GM23248 (cell line): ENCODE measurements at regions not wholly inside any gene's neighbourhood (a gene's known extent, or its start where the extent isn't known, plus 50 kb on each side); places are given as distances from the start of the nearest gene placed in this dataset.

ENCODE experiments used
- DNase-seq: peaks from one replicate; pipeline ENCODE4 v3.0.0-alpha.2; 2015
- H2AFZ ChIP-seq: fragments of 200-600 bp; sonication (generic); 2 replicates; pipeline ENCODE4 v1.6.1; 2016; ENCODE audit warnings: antibody characterized with exemption
- H3F3A ChIP-seq: fragments of 200-600 bp; sonication (generic); 2 replicates; pipeline ENCODE4 v1.6.1; 2016; ENCODE audit warnings: mild to moderate bottlenecking, antibody characterized with exemption, mixed run types; ENCODE audit not compliant: insufficient read depth
- H3K27ac ChIP-seq: fragments of 200-600 bp; sonication (generic); 2 replicates; pipeline ENCODE4 v1.5.1; 2016; ENCODE audit warnings: mild to moderate bottlenecking
- H3K27me3 ChIP-seq: fragments of 200-600 bp; sonication (generic); replicated peaks from 2 replicates; pipeline ENCODE4 v1.6.1; 2016; ENCODE audit warnings: mild to moderate bottlenecking; ENCODE audit not compliant: insufficient read depth
- H3K36me3 ChIP-seq: fragments of 200-600 bp; sonication (generic); 2 replicates; pipeline ENCODE4 v1.6.1; 2016; ENCODE audit warnings: low read depth, mild to moderate bottlenecking
- H3K4me1 ChIP-seq: fragments of 200-600 bp; sonication (generic); 2 replicates; pipeline ENCODE4 v1.6.1; 2016; ENCODE audit warnings: mild to moderate bottlenecking; ENCODE audit not compliant: insufficient read depth
- H3K4me2 ChIP-seq: fragments of 200-600 bp; sonication (generic); one replicate; pipeline ENCODE4 v1.6.1; 2016; ENCODE audit warnings: mild to moderate bottlenecking; ENCODE audit not compliant: unreplicated experiment
- H3K4me3 ChIP-seq: fragments of 200-600 bp; sonication (generic); 2 replicates; pipeline ENCODE4 v1.5.1; 2016; ENCODE audit warnings: mild to moderate bottlenecking
- H3K79me2 ChIP-seq: fragments of 200-600 bp; sonication (generic); 2 replicates; pipeline ENCODE4 v1.6.1; 2016; ENCODE audit warnings: mild to moderate bottlenecking; ENCODE audit not compliant: insufficient read depth
- H3K9ac ChIP-seq: fragments of 200-600 bp; sonication (generic); 2 replicates; pipeline ENCODE4 v1.6.1; 2016; ENCODE audit warnings: mild to moderate bottlenecking
- H3K9me2 ChIP-seq: fragments of 200-600 bp; sonication (generic); 2 replicates; pipeline ENCODE4 v1.6.1; 2016; ENCODE audit warnings: mixed run types, mild to moderate bottlenecking, moderate library complexity; ENCODE audit not compliant: insufficient read depth
- H3K9me3 ChIP-seq: fragments of 200-600 bp; sonication (generic); one replicate; pipeline ENCODE4 v1.6.1; 2017; ENCODE audit warnings: low read depth
- H4K20me1 ChIP-seq: fragments of 200-600 bp; sonication (generic); 2 replicates; pipeline ENCODE4 v1.6.0; 2016; ENCODE audit not compliant: insufficient read depth
- EZH2 ChIP-seq: fragments of 200-600 bp; sonication (generic); IDR thresholded peaks from 2 replicates; pipeline ENCODE4 v1.6.1; 2018; ENCODE audit warnings: antibody characterized with exemption, mild to moderate bottlenecking; ENCODE audit not compliant: insufficient read depth, poor library complexity, severe bottlenecking
- EZH2phosphoT487 ChIP-seq: fragments of 200-600 bp; sonication (generic); IDR thresholded peaks from 2 replicates; pipeline ENCODE4 v1.6.1; 2018; ENCODE audit warnings: antibody characterized with exemption, moderate library complexity, mild to moderate bottlenecking, low read depth; ENCODE audit not compliant: insufficient read depth
- WGBS, 2 experiments: methylation state at CpG; one replicate each; pipeline ENCODE4 v1.1.6; 2015 to 2017; ENCODE audit warnings: low lambda C conversion rate in 2 of 2, low coverage in 1 of 2; ENCODE audit errors: missing lambda C conversion rate in 2 of 2; 5-methylcytosine and 5-hydroxymethylcytosine counted together
- in situ Hi-C: fragments of 300-500 bp; cut with MboI; formaldehyde crosslinking; loops from 2 replicates; pipeline ENCODE4 v1.15.0; 2020

DNA sequence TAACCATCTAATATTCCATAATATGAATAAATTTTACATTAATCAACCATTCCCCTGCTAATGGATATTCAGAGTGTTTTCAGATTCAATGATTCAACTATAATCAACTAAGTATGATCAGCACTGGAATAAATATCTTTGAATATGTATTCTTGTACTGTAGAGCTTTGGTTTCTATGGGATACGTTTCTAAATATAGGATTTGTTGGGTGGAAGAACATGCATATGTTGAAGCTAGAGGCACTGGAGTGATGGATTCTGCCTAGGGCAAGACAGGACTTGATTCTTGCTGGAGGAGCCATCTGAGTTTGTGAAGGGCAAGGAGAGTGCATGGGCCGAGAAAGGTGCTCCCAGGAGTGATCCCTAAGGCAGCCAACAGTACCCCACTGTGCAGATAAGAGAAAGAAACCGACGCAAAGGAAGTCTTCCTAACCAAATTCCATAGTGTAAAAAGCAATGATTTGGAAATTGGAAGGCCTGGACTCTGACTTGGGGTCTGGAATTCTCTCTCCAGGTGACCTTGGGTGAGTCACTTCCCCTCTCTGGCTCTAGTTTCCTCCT, 418.7 kb downstream of the PREX1 start:
- H3K9ac ChIP-seq, result no peak overlapping the region
- H3K9me2 ChIP-seq, result no peaks in the 10 kb centered on the region
- no peak for DNase-seq
- 54 to 59% methylated on average over 4 of the region's 4 CpGs for WGBS, 2 experiments
- no peaks in the 10 kb centered on the region for H3K4me1 ChIP-seq
- no peaks in the 10 kb centered on the region for H3K79me2 ChIP-seq
- no peaks in the 10 kb centered on the region for H3K36me3 ChIP-seq
- no peaks in the 10 kb centered on the region for H3K9me3 ChIP-seq
- no peak overlapping the region for H3K4me3 ChIP-seq
- H3F3A ChIP-seq, result no peaks in the 10 kb centered on the region
- H3K4me2 ChIP-seq, result no peak overlapping the region
- H4K20me1 ChIP-seq, result no peaks in the 10 kb centered on the region
- in situ Hi-C loops, result no loop called here
- H3K27me3 ChIP-seq, result peaks cover 7% of the 10 kb centered on the region
- H3K27ac ChIP-seq, result no peak overlapping the region
- TF ChIP-seq EZH2, result no peak
- no peak overlapping the region for H2AFZ ChIP-seq

DNA sequence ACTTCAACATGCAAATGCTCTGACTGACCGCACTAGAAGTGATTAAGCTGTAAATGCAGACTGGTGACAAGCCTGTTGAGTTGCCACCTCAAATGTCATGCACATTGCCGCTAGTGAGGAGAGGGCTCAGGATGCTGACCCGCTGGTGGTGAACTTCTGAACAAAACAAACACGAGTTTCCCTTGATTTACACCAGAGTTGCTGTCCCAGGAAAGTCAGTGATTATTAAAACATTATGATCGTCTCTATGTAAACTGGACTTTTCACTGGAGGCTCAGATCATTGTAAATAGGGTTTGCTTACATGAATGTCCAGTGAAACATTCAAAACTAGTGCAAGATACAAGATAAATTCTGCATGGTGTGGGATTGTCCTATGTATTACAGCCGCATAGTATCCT, 420.1 kb downstream of the PREX1 start:
- Histone ChIP-seq H4K20me1 (no peaks in the 10 kb centered on the region), H3K27me3 (peaks cover 11% of the 10 kb centered on the region), H3K79me2 (no peaks in the 10 kb centered on the region), H3K4me3 (no peak overlapping the region), H3K27ac (no peak overlapping the region), H3K4me1 (no peaks in the 10 kb centered on the region), H3K4me2 (no peak overlapping the region), H3K36me3 (no peaks in the 10 kb centered on the region), H3K9ac (no peak overlapping the region), H3K9me2 (no peaks in the 10 kb centered on the region), H2AFZ (no peak overlapping the region), H3F3A (no peaks in the 10 kb centered on the region), H3K9me3 (no peaks in the 10 kb centered on the region)
- TF ChIP-seq EZH2phosphoT487 (no peak), EZH2 (no peak)
- 47 to 53% methylated on average over 6 of the region's 6 CpGs for WGBS, 2 experiments
- in situ Hi-C loops, result no loop called here
- DNase-seq, result no peak

DNA sequence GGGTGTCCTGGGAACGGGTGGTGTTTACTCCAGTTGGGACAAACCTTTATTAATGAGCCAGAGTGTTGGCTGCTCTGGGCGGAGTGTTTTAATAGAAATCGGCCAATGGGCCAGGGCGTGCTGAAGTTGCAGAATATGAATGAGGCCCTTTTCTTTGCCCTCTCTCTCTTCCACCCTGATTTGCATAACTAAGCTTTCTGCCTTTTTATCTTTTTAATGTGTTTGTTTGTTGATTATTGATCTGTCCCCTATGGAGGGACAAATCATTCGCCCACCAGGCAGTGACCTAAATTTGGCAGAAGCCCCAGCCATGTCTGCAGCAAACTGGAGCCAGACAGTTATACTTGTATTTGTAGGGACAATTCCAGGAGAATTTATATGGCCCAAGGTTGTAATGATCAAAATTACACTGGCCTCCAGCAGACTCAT, 420.9 kb downstream of the PREX1 start:
- Histone ChIP-seq H3K4me1 (no peaks in the 10 kb centered on the region), H3K27me3 (peaks cover 19% of the 10 kb centered on the region), H3F3A (no peaks in the 10 kb centered on the region), H3K27ac (no peak overlapping the region), H3K9ac (no peak overlapping the region), H4K20me1 (no peaks in the 10 kb centered on the region), H3K4me2 (no peak overlapping the region), H3K9me3 (no peaks in the 10 kb centered on the region), H3K79me2 (no peaks in the 10 kb centered on the region), H3K4me3 (no peak overlapping the region), H2AFZ (no peak overlapping the region), H3K36me3 (no peaks in the 10 kb centered on the region), H3K9me2 (no peaks in the 10 kb centered on the region)
- 13% methylated on average over 5 of the region's 5 CpGs for WGBS, 2 experiments
- in situ Hi-C loops, result no loop called here
- TF ChIP-seq EZH2, result no peak
- DNase-seq, result no peak

DNA sequence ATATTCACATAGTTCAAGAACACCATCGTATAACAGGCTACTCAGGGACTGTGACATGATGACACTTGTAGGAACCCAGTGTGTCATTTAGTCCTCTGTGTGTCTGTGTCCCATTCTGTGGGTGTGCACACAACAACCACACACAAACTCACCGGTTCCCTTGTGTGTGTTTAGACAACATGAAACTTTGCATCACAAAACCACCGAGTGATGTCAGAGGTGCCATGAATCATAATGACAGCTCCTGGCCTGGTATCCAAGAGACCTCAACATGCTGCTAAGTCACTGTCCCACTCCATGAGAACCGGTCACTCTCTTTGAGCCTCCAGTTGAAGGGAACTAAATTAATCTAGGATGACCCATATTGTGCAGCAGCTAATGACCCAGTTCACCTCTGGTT, 421.3 kb downstream of the PREX1 start:
- no peak for TF ChIP-seq EZH2
- no peak for TF ChIP-seq EZH2phosphoT487
- H3K27ac ChIP-seq, result no peak overlapping the region
- peaks cover 22% of the 10 kb centered on the region for H3K27me3 ChIP-seq
- no peaks in the 10 kb centered on the region for H3K36me3 ChIP-seq
- no peaks in the 10 kb centered on the region for H3K4me1 ChIP-seq
- 28 to 32% methylated on average over 4 of the region's 4 CpGs for WGBS, 2 experiments
- no peak for DNase-seq
- in situ Hi-C loops, result no loop called here
- no peaks in the 10 kb centered on the region for H3F3A ChIP-seq
- no peak overlapping the region for H2AFZ ChIP-seq
- no peaks in the 10 kb centered on the region for H3K9me3 ChIP-seq
- no peaks in the 10 kb centered on the region for H3K9me2 ChIP-seq
- H3K4me3 ChIP-seq, result no peak overlapping the region
- H3K79me2 ChIP-seq, result no peaks in the 10 kb centered on the region
- H4K20me1 ChIP-seq, result no peaks in the 10 kb centered on the region
- H3K9ac ChIP-seq, result no peak overlapping the region
- H3K4me2 ChIP-seq, result no peak overlapping the region

DNA sequence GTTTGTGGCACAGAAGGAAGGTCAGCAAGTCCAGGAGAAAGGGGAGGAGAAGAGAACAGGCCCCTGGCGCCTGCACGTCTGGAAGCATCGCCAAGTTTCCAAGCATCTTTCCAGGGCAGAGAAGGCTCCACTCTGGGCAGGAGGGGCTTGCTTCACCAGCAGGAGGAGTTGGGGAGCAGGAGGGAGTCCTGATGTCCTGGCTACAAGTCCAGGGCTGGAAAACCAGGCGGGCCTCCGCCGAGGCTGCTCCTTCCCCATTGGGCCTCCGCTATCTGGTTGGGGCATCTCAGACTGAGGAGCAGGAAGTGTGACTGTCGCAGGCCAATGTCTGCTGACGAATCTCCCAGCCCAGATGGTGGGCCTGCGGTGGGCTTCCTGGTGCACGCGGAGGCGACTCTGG, 421.9 kb downstream of the PREX1 start:
- Histone ChIP-seq H4K20me1 (no peaks in the 10 kb centered on the region), H3K9me2 (no peaks in the 10 kb centered on the region), H3K36me3 (no peaks in the 10 kb centered on the region), H3K4me2 (no peak overlapping the region), H3K79me2 (no peaks in the 10 kb centered on the region), H3K9me3 (no peaks in the 10 kb centered on the region), H3K9ac (no peak overlapping the region), H2AFZ (no peak overlapping the region), H3K27me3 (peaks cover 22% of the 10 kb centered on the region), H3F3A (no peaks in the 10 kb centered on the region), H3K4me3 (no peak overlapping the region), H3K27ac (no peak overlapping the region), H3K4me1 (no peaks in the 10 kb centered on the region)
- in situ Hi-C loops, result no loop called here
- peak; percentile 4 for DNase-seq
- WGBS, 2 experiments, result 68 to 75% methylated on average over 13 of the region's 13 CpGs
- no peak for TF ChIP-seq EZH2phosphoT487
